GM21528 (cell line): ENCODE measurements at regions not wholly inside any gene's neighbourhood (a gene's known extent, or its start where the extent isn't known, plus 50 kb on each side); places are given as distances from the start of the nearest gene placed in this dataset.
"Not testable (repeated sequence)": the region's sequence is repeated elsewhere in the genome, so short reads cannot be mapped to it uniquely, and the experiment has no call there.

Experiments used
- ATAC-seq: cut with Tn5 transposase; IDR thresholded peaks from one replicate; pipeline ENCODE4 v1.9.1; 2021; ENCODE audit warnings: mild to moderate bottlenecking, moderate library complexity; ENCODE audit not compliant: unreplicated experiment, low FRiP score

DNA sequence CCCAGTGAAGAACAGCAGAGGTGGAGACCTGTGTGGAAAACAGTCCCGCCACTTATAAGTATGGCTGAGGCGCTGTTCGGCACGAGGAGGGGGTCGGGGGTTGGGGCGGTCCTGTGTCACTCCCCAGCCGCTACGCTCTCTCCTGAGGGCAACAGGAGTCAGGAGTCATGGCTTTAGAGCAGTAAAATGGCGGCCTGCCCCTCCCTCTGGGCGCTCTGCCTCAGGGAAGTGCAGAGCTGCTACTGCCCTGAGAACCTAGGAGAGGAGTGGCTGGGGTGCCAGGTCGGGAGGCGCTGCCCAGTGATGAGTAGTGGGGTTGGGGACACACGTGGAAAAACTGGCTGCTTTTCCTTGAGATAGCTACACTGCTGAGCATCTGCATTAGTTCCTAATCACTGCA is 551.2 kb upstream of the AMOT start:
- no peak for ATAC-seq

DNA sequence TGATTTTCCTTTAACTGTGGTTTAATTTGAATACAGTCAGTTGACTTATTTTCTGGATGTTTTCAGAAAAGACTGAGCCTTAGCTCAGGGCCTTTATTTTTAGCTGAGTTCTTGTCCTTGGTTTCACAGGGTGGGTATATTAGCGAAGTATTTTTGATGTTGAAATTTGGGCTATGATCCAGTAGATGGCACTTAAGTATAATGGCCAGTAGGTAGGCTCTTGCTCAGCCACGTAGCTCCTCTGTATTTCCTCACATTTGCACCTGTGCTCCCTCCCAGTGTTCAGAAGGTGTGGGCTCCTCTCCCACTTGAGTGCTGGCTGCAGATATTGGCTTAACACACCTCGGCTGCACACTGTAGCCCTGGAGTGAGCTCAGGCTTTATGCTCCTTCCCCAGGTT is 549.9 kb upstream of the AMOT start:
- ATAC-seq, result no peak

DNA sequence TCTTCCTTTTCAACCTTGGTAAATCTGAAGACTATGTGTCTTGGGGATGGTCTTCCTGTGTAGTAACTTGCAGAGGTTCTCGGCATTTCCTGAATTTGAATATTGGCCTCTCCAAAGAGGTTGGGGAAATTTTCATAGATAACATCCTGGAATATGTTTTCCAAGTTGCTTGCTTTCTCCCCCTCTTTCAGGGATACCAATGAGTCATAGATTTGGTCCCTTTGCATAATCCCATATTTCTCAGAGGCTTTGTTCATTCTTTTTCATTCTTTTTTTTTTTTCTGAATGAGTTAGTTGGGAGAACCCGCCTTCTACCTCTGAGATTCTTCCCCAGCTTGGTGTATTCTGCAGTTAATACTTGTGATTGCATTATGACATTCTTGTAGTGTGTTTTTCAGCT is 549.2 kb upstream of the AMOT start:
- ATAC-seq, result no peak

DNA sequence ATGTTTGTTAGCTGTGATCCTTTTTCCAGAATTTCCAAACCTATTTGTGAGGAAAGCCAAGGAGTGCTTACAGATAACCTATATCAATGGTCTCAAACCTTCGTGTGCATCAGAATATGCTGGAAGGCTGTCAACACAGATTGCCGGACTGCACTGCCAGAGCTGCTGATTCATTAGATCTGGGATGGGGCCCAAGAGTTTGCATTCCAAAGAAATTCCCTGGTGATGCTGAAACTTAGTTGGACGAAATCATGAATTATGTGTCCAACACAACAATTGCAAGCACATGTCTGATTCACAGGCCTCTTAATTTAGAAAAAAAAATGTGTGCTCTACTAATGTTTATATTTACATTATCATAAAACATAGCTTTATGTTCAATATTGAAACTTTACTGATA is 544.0 kb upstream of the AMOT start:
- ATAC-seq, result no peak

DNA sequence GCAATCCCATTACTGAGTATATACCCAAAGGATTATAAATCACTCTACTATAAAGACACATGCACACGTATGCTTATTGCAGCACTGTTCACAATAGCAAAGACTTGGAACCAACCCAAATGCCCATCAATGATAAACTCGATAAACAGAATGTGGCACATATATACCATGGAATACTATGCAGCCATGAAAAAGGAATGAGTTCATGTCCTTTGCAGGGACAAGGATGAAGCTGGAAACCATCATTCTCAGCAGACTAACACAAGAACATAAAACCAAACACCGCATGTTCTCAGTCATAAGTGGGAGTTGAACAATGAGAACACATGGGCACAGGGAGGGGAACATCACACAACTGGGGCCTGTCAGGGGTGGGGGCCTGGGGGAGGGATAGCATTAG is 532.8 kb upstream of the AMOT start:
- not testable (repeated sequence) for ATAC-seq

DNA sequence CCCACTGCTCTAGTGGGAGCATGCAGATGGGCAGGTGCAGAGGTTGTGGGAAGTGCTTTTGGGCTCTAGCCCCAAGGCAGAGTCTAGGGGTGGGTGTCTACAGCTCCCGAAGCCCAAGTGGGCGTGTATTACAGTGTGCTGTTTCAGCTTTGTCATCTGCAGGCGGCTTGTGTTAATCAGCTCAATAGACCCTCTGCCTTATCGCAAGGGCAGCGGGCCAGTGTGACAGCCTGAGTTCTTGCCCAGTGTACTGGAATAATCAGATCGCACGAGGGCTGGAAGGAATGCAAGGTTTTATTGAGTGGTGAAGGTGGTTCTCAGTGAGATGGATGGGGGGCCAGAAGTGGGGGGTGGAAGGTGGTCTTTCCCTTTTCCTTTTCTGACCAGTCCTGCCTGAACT is 529.4 kb upstream of the AMOT start:
- ATAC-seq, result no peak

DNA sequence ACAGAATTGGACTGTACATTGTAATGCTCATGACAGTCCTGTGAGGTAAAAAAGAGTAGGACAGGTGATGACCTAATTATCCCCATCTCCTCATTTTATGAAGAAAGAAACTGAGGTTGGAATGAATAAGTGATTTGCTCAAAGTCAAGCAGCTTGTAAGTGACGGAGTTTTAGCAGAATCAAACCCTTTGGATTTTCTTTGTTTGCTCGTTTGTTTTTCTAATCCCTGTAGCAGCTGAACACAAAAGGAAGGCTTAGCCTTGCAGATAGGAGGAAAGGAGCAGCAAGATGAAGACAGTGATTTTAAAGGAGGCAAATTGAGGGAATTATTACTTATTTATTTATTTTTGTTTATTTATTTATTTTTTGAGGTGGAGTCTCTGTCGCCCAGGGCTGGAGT is 528.4 kb upstream of the AMOT start:
- no peak for ATAC-seq

DNA sequence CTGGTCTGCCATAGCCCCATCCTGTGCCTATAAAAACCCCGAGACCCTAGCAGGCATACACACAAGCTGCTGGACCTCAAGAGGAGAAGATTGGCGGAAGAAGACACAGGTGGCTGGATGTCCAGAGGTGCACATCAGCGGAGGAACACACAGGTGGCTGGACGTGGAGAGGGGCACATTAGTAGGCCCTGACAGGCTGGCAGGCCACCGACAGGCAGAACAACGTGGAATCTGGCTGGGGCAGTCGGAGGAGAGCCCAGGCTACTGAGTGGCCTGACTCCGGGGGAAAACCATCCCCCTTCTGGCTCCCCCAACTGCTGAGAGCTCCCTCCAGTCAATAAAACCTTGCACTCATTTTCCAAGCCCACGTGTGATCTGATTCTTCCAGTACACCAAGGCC is 512.5 kb upstream of the AMOT start:
- no peak for ATAC-seq

DNA sequence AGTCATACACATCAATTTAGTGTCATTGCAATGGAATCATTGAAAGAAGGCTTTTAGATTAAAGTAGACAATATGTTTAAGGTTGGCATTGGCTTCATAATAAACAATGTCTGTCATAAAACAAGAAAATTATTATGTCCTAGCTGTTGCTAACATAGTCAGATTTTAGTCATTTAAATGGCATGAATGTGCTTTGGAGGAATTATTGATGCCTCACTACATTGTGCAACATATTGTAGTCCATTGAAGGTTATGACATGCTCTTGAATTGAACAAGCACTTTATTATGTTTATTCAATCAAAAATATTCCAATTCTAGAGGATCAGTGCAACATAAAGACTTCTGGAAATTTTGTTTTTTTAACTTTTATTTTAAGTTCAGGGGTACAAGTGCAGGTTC is 489.8 kb upstream of the AMOT start:
- ATAC-seq, result no peak

DNA sequence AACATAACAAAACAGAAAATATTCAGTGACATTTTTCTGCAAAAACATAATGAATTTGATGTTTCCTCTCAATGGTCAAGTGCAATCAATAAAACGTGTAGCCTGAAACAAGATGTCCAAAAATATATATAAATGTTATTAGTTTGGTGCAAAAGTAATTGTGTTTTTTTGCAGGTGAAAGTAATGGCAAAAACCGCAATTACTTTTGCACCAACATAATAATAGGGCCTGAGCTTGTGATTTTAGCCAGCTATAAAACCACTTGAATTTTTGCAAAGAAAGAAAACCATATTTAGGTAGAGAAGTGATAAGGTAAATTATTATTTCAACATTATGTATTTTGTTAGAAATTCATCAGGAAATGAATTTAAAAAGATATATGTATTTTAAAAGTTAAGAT is 475.3 kb upstream of the AMOT start:
- ATAC-seq, result no peak

DNA sequence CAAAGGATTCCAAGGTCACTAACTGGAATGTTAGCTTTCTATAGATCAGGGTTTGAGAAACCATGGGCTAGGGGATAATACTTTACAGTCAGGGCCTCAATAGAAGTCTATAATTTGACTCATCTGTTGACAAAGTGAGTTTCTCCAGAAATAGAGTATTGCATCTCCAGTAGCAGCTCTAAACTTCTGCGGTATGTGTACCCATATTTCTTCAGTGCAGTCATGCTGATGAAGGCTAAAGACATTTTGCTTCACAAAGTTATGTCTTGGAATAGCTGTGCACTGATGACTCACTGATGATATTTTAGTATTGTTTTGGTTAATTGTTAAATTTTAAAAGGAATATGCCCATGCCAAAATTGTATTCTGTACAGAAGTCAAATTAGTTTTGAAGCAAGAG is 464.9 kb upstream of the AMOT start:
- ATAC-seq, result no peak

DNA sequence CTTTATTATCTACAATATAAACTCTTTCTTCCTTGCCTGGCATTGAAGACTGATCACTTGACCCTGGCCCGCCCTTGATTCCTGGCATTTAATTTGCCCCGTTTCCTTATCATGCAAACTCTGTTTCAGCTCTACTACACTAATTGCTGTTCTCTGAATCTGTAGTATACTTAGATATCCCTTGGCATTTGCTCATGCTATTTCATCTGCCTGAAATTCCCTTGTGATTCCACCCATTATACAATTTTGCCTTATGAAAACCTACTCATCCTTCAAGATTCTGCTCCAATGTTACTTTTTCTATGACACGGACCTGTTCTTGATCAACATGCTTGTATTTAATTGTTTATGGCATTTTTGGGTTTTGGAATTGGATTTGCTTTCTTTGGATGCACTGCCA is 459.9 kb upstream of the AMOT start:
- no peak for ATAC-seq

DNA sequence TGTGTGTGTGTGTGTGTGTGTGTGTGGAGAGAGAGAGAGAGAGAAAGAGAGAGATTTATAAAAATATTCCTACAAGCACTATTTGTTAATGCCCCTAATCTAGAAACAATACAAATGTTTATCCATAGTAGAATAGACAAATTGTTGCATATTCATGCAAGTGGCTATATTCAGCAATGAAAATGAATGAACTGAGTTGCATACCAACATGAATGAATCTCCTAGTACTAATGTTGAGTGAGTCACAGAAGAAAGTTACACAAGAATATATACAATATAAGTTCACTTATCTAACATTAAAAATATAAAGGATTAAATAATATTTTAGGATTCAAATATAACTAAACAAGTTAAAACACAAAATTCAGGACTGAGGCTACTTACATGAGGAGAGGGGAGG is 456.8 kb upstream of the AMOT start:
- ATAC-seq, result no peak

DNA sequence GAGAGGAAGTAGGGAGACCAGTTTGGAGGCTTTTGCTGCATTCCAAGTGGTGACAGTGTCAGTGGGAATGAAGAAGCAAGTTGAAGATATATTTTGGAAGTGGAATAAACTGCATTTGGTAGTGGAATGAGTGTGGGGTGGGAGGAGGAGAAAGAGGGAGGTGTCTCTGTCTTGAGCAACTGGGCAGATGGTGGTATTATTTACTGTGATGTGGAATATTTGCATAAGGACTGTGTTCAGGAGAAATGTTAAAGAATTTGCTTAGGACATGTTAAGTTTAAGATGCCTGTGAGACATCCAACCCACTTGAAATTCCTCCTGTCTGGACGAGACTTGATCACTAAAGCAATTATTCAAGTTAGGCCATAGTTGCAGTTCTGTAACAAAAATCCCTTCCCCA is 448.9 kb upstream of the AMOT start:
- ATAC-seq, result no peak

DNA sequence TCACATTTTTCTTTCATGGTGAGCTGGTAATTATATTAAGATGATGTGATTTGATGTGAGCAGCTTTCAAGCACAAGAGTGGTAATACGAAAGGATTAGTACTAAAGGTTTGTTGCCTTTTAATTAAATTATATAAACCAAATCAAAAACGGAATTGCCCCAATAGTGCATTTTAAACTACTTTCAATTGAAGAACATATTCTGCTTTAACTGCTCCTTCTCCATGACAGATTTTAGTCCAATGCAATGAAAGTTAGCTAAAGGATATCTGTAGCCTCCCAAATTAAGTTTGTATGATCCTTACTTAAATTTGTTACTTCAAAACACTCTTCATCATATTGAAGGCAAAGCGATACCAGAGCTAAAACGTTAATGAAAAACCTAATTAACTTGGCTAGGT is 447.1 kb upstream of the AMOT start:
- no peak for ATAC-seq

DNA sequence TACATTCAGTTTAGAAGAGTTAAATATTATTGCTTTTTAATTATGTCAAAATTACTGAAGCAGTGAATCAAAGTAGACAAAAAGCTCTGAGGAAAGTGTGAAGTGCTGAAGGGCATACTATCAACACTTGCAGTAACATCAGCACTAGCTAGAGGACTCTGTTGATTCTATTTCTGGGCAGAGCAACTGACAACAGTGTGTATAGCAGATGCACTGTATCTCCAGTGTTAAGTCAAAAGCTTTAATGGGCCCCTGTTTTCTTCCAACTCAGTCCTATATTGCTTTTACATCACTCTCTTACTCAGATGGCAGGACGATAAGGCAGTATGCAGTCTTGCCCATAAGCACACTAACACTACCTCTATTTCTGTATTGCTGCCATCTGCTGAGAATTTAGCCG is 435.2 kb upstream of the AMOT start:
- ATAC-seq, result no peak

DNA sequence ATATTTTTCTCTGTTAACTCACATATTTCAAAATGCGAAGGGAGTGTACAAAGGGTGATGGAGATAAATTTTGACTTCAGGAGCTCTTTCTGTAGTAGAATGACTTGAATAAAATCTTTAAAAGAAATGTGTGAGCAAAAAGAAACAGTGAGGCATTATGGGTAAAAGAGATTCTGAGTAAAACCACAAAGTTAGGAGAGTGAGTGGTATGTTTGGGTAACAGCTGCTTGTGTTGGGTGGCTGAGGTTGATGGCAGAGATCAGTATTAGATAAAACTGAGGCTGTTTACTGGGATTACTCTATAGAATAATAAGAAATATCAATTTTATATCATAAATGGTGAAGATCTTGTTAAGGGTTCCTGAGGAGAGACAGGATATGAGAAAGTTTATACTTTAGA is 434.2 kb upstream of the AMOT start:
- no peak for ATAC-seq

DNA sequence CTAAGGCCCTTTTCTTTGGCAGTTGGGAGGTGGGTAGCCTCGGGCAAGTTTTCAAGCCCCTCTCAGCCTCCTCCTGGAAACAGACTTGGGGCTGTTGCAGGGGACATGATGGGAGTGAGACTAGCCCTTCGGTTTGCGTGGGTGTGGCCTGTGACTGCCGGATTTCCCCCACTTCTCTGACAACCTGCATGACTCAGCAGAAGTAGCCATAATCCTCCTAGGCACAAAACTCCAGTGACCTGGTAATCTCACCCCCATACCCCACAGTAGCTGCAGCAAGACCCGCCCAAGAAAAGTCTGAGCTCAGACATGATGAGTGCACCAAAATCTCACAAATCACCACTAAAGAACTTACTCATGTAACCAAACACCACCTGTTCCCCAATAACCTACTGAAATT is 433.7 kb upstream of the AMOT start:
- no peak for ATAC-seq

DNA sequence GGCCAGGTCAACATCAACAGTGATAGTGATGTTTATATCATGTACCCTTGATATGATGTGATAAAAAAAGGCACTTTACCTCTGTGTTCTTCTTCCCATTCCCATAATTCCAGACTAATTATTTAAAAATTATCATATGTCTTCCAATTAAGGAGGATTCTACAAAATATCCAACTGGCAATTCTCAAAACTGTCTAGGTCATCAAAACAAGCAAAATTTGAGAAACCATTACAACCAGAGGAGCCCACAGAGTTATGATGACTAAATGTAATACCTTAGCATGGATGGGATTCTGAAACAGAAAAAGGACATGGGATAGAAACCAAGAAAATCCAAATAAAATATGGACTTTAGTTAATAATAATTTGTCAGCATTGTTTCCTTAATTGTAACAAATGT is 428.6 kb upstream of the AMOT start:
- no peak for ATAC-seq

DNA sequence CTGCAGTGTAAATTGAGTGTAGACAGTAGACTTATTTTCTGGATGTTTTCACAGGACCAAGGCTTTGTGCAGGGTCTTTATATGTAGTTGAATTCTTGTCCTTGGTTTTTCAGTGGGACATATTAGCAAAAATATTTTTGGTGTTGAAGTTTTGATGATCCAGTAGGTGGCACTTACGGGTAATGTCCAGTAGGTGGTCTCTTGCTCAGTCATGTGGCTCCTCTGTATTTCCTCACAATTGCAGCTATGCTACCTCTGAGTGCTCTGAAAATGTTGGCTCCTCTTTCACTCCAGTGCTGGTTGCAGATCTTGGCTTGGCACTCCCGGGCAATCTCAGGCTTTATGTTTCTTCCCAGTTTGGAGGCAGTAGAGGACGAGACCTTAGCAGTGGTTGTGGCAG is 419.8 kb upstream of the AMOT start:
- no peak for ATAC-seq

DNA sequence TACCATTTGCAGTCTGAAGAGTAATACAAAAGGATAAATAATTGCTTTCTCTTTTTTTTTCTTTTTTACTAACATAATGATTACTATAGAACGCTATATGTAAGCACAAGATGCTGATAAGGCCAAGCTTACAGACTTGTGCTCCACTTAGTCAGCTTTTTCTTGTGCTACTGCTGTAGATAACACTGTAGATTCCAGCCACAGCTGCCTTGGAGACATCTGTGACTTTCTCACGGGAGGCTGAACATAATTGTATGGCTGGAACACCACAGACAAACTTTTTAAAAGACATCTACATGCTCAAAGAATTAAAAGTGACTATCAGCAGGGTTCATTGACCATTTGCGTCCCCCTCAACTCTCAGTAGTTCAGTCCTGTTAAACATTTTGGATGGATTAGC is 381.7 kb upstream of the AMOT start:
- ATAC-seq, result no peak

DNA sequence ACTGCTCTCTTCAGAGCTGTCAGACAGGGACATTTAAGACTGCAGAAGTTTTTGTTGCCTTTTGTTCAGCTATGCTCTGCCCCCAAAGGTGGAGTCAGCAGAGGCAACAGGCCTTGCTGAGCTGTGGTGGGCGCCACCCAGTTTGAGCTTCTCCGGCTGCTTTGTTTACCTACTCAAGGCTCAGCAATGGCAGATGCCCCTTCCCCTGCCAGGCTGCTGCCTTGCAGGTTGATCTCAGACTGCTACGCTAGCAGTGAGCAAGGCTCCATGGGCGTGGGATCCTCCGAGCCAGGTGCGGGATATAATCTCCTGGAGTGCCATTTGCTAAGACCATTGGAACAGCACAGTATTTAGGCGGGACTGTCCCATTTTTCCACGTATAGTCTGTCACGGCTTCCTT is 371.4 kb upstream of the AMOT start:
- no peak for ATAC-seq

DNA sequence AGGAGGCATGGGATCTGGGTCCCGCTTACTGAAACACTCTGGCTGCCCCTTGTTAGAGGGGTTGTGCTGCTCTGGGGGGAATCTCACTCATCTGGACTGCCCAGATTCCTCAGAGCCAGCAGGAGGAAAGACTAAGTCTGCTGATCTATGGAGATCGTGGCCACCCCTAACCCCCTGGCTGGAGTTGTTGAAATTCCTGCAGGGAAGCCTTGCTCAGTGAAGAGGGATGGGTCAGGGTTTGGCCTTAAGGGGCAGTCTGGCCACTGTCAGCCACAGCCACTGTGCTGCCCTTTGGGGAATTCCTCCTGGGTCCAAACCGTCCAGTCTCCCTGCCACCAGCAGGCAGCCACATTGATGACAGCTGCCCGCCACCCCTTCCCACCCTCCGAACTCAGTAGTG is 362.0 kb upstream of the AMOT start:
- no peak for ATAC-seq

DNA sequence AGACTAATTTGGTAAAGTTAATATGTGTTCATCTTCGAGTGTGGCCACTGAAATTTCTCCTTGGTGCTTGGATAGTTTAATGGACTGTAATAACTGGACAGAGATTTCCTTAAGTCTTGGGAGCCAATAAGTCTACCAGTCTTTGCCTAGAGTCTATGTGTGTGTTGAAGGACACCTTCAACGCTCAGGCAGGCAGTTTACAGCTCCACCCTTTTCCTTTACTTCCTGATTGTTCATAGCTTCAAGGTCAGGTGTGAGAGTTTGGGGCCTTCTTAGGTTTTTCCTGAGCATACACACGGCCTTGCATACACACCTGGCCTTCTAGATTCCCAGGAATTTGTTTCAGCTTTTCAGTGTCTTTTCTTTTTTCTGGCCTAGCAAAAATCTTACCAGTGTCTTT is 355.3 kb upstream of the AMOT start:
- no peak for ATAC-seq
